ENCODE measurements at regions not wholly inside any gene's neighbourhood (a gene's known extent, or its start where the extent isn't known, plus 50 kb on each side); places are given as distances from the start of the nearest gene placed in this dataset.

- DNase-seq, result no peak
These were observed 155.7 kb downstream of the SNX19 start for GRCh38 chr11:130760515-130761125.

GRCh38 chr11:130761560-130762220 is 154.6 kb downstream of the SNX19 start:
- DNase-seq, result no peak

GRCh38 chr11:130762638-130763037 is 153.6 kb downstream of the SNX19 start:
- DNase-seq, result peak; percentile 95

DNA sequence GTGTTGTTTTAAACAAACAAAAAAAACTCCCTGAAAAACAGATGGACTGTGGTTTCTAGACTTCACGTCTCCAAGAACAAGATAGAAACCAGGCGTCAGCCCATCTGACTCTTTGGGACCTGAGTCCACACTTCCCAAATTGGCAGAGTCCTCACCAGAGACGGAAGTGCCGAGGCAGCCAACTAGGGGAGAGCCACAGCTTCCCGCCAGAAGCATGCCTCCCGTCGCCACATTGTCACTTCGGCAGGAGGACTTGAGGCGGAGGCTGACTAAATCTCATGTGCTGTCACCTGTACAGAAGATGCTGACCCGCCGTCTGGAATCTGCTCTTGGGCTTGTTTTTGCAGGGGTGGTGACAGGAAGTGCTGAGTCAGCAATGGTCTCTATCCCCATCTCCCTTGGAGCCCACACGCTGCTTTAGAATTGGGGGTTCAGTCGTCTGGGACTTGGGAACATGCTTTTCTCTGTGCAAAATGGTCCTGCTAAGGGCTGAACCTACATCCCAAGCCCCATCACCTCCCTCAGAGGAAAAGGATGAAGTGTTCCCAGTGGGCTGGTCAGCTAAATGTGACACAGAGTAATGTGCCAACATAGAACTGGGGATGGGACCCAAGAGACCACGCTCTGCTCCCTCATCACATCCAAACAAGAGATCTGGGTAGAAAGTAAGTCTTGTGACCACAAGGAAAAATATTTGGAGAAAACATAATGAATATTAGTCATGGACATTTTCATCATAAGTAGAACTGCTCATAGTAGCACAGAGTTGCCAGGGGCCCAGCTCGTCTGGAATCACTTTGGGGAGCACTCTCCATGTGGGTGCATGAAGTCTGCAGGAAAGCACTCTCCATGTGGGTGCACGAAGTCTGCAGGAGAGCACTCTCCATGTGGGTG is 152.9 kb downstream of the SNX19 start:
- DNase-seq, result peak; percentile 78

GRCh38 chr11:130765406-130765805 is 150.9 kb downstream of the SNX19 start:
- DNase-seq, result no peak

- DNase-seq, result no peak
These were observed 150.2 kb downstream of the SNX19 start for GRCh38 chr11:130765951-130766649.

DNA sequence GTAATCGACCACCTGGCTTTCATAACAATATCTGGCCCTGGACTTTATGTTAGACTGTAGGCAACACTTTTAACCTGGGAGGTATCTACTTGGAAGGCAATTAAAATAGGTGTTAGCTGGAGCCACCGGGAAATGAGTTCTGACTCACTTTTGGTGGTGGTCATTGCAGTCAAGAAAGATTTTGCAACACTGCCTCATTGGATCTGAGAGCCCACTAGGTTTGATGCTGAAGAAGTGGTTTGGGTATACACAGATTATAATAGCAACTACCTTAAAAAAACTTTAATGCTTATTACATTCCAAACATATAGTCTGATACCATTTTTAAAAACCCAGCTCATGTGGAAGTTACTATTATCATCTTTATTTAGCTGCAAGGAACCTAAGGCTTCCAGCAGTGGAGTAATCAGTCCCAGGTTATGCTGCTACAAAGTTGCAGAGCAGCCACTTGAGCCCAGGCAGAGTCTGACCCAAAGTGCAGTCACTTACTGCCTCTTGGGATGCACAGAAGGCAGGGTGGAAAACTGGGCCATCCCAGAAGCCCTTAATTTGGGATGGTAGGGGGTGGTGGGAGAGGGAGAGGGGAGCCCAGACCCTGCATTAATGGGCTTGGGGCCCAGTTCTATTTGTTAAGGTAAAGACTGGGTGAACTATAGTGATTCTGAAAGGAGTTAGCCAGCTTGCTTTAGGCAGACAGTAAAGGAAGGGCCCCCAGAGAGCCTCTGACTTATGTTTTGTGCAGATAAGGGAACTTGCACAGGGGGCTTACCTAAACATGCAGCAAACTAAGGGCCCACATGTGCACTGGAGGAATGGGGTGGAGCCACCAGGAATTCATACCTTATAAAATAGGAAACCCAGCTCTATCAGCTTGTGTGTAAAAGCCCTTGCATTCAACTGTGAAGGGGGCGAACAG is 149.4 kb downstream of the SNX19 start:
- no peak for DNase-seq

DNA sequence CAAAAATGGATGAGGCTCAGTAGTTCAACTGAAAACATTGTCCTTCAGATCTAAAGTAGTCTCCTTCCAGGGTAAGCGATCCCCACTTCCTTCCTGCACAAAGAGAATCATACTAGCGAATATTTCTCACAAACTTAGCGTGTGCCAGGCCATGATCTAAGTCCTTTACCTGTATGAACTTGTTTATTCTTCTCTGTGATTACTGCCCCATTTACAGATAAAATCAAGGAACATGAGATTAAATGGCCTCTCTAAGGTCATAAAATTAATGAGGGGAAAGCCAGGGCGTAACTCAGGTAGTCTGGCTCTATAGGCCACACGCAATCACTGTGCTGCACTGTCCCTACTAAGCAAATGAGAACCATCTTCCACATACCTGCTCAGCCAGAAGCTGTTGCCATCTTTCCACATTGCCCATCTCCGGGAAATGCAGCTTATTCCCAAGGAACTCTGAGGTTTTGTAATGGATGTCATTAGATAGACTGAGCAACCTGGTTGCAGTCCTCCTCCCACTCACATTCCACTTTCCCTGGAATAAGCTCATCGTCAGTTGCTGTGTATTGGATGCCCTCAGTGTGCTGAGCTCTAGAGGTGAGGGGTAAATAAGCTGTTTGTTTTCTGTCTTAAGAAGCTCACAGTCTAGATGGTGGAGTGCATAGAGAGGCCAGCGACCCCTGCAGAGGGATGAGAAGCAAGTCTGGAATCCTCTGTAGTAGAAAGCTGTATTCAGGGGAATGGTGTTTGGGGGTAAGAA is 146.3 kb downstream of the SNX19 start:
- no peak for DNase-seq

GRCh38 chr11:130771708-130772107 is 144.6 kb downstream of the SNX19 start:
- DNase-seq, result no peak

DNA sequence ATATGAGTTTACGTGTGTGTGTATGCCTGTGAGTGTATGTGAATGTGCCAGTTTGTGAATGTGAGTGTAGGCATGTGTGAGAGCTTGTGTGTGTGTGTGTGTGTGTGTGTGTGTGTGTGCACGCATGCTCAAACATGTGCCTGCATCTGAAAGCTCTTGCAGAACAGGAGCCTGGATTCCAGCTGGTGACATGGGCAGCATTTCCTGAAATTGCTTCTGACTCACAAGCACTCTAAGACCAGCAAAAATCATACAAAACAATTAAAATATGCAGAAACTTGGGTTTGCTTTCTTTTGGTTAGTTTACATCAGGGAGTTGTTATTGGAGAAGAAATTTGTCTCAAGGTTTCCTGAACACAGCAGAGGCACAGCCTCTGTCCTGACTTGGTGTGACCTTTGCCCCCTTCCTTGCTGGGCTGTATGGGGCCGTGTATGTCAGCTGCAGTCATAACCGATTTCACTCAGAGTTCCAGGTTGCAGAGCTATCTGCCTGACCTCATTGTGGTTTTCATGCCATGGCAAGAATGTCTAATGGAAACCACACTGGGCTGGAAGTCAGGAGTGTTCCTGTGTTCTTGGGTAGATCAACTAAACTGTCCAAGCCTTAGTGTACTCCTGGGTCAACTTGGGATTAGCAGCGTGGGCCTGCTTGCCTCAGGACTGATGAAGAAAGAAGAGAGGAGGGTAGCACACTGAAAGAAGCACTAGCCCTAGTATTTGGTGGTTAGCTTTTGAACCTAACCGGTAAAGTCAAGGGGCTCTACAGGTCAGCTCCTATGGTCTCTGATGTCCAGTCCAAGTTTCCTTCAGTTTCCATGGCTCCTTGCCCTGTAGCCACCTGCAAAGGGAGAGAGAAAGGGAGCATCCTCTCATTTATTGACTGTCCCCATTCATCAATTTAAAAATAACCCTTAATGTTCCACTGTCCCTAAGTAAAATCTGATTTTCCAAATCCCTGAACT is 143.7 kb downstream of the SNX19 start:
- DNase-seq, result no peak

GRCh38 chr11:130773244-130773820 is 142.9 kb downstream of the SNX19 start:
- no peak for DNase-seq

GRCh38 chr11:130774703-130775102 is 141.6 kb downstream of the SNX19 start:
- peak; percentile 28 for DNase-seq

- no peak for DNase-seq
These were observed 140.8 kb downstream of the SNX19 start for GRCh38 chr11:130775306-130776060.

GRCh38 chr11:130776061-130776419 is 140.2 kb downstream of the SNX19 start:
- DNase-seq, result no peak

DNA sequence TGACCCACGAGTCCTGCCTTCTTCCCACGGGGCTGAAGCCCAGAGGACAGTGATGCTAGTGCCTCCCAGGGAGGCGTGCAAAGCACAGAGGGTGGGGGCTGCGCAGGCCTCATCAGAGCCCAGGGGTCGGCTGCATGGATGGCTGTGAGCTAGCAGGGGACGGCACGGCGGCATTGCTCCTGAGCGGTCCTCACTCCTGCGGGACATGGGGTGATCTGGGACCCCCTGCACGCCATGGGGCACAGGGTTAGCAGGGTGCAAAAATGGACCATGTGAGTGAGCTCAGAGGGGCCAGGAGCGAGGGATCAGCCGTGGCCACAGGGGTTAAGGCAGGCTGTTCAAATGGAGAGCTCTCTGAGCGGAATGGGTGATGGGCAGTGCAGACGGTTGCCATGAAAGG is 138.3 kb downstream of the SNX19 start:
- no peak for DNase-seq

DNA sequence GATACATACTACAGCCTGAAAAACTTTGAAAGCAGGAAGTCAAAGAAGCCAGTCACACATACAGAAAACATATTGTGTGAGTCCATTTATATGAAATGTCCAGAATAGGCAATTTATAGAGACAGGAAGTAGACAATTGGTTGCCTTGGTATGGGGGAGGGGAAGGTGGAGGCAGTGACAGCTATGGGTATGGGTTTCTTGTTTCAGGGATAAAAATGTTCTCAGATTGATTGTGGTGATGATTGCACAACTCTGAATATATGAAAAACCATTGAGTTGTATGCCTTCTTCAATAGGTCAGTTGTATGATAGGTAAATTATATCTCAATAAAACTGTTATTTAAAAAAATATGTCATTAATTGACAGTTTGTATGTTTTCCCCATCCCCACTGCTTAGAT is 137.6 kb downstream of the SNX19 start:
- no peak for DNase-seq

GRCh38 chr11:130779267-130779666 is 137.0 kb downstream of the SNX19 start:
- no peak for DNase-seq

- no peak for DNase-seq
These were observed 136.3 kb downstream of the SNX19 start for GRCh38 chr11:130779943-130780342.

DNA sequence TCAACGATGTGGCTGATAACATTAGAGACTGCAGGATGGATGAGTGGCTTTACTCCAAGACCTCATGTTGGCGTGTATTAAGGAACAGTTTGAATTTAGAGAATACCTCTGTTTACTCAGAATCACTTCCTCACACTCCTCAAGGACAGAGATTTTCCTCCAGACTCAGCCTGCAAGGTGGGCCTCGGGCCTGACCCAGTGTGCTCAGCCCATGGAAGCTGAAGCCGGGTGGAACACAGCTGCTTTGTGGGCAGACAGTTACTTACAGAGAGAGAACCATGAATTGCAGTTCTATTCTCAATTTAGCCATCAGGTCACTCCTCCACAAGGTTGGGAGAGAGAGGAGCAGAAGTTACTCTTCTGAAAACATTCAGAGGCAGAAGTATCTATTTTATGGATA is 135.8 kb downstream of the SNX19 start:
- no peak for DNase-seq
